ENCODE measurements at regions not wholly inside any gene's neighbourhood (a gene's known extent, or its start where the extent isn't known, plus 50 kb on each side); places are given as distances from the start of the nearest gene placed in this dataset.
"Not testable (repeated sequence)": the region's sequence is repeated elsewhere in the genome, so short reads cannot be mapped to it uniquely, and the experiment has no call there.

DNA sequence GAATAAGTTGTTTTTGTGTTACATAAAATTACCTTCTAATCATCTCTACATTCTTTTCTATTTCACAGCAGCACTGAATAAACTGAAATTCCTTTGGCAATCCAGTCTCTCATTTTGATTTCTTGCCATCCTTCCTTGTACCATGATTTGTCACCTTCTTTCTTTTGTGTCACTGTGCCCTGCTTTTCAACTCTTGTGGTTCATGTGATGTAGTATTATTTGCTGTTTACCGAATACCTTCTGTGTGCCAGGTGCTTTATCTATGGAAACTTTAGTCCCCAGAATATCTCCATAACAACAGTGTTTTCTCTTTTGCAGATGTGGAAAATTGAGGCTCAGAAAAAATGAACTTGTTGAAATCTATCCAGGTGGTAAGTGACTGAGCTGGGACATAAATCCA, 220.3 kb downstream of the STK31 start:
- no peak for DNase-seq (ENCODE audit: low read depth in 4 of 4, low spot score in 2 of 4)

DNA sequence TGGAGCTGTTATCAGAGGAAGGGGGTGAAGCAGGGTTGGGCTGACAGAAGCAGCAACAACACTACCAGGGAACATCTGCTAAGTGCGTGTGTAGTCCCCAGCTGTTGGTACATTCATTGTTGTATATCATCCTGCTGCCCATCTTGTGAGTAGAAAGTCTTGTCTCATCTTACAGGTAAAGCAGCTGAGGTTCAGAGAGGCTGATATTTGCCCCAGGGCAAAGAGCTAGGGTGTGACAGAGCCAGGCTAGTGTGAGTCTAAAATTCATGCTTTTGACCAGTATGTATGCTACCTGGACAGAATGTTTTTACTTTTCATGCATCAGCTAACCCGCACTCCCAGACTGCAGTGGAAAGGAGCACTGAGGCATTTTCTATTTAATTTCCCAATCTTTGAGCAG, 221.6 kb downstream of the STK31 start:
- no peak for DNase-seq (ENCODE audit: low read depth in 4 of 4, low spot score in 2 of 4)

- no peak for DNase-seq (ENCODE audit: low read depth in 4 of 4, low spot score in 2 of 4)
Measured at GRCh38 chr7:23938215-23938614, 228.2 kb downstream of the STK31 start.

- DNase-seq (ENCODE audit: low read depth in 4 of 4, low spot score in 2 of 4): no peak
Measured at GRCh38 chr7:23938937-23939552, 229.0 kb downstream of the STK31 start.

DNA sequence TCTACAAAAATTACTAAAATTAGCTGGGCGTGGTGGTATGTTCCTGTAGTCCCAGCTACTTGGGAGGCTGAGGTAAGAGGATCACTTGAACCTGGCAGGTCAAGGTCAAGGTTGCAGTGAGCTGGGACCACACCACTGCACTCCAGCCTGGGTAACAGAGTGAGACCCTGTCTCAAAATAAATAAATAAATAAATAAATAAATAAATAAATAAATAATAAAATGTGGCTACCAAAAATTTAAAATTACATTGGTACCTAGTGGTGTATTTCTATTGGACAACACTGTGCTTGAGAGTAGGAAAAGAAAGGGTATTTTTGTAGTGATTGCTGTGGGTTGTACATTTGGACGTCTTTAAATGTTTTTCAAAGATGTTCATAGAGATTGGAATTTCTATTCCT, 229.7 kb downstream of the STK31 start:
- DNase-seq (ENCODE audit: low read depth in 4 of 4, low spot score in 2 of 4): not testable (repeated sequence)

DNA sequence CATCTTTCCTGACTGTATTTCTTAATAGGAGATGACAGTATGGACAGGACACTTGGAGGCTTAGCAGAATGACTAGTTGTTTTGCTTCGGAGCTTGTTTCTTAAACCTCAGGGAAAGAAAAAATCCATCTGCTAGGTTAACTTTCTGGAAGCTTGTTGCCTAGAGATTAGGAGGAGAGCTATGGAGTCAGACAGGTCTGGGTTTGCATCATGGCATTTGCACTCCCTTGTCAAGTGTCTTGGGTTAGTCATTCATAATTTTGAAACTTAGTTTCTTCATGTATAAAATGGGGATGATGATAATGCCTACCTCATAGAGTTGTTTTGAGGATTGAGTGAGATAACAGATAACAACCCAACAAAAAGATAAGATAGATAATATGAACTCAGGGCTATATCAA, 231.5 kb downstream of the STK31 start:
- no peak for DNase-seq (ENCODE audit: low read depth in 4 of 4, low spot score in 2 of 4)

DNA sequence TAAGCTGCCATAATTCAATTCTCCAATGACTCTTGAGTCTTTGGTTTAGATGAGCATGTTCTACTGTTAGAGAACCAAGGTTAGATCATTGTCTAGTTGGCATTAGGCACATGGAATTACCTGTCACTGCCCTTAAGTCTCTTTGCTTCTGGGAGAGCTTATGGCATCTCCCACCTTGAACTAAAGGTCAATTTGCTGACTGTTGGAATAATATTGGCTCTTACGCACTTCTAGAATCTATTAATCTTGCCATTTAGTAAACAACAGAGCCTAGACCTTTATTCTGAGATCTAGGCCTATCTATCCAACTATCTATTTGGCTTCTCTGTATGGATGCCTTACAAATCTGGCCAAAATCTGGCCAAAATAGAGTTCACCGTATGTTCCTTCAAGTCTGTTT, 232.0 kb downstream of the STK31 start:
- DNase-seq (ENCODE audit: low read depth in 4 of 4, low spot score in 2 of 4): no peak

GRCh38 chr7:23944131-23944530, 234.1 kb downstream of the STK31 start:
- DNase-seq (ENCODE audit: low read depth in 4 of 4, low spot score in 2 of 4): no peak

- no peak for DNase-seq (ENCODE audit: low read depth in 4 of 4, low spot score in 2 of 4)
Measured at GRCh38 chr7:23945472-23945871, 235.5 kb downstream of the STK31 start.

GRCh38 chr7:23955145-23955544, 245.1 kb downstream of the STK31 start:
- DNase-seq (ENCODE audit: low read depth in 4 of 4, low spot score in 2 of 4): no peak

DNA sequence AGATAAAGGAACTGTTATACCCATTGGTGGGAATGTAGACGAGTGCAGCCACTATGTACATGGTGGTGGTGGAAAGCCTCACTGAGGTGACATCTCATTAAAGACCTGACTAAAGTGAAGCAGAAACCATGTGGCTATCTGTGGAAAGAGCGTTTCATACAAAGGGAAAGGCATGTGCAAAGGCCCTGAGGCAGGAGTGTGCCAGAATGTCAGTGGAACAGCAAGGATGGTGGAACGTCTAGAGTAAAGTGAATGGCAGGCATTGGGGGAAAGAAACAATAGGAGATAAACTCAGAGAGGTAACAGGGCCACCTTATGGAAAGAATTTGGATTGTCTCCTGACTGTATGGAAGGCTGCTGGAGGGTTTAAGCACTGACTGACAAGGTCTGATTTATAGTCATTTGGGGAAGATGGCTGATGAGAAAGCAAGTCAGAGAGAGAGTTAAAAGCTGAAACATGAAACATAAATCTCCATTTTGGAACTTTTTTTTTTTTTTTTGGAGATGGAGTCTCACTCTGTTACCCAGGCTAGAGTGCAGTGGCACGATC, 245.7 kb downstream of the STK31 start:
- no peak for DNase-seq (ENCODE audit: low read depth in 4 of 4, low spot score in 2 of 4)

DNA sequence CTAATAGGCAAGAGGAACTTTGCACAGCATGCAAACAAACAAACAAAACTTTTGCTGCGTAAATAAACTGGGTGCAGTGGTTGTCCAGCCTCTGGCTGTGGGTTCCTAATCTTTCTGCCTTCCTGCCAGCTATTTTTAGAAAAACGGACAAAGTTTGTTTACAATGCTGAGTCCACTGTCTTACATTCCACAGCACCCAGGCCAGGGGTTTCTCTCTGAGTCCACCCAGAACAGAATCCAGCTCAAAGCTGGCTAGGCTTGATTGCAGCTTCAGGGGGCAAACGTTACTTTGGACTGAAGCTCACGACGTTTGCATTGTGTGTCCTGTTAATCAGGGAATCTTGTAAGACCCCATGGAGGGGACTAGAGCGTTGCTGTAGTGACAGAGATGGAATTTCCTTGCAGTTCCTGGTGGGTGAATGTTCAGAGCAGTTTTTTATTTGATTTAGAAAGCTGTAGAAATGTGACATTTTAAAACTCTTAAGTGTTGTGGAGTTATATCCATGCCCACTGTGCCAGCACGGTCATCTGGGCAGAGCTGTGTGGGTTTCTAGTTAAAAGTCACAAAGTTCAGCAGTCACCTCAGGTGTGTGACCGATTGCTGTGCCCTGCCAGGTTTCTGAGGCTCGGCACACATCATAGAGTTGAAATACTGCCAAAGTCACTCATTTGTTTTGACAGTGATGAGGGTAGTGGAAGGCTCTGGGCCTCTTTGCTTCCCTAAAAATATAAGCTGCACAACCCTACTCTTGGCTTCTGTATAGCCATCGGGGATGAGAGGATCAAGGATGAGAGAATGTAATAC, 247.0 kb downstream of the STK31 start:
- no peak for DNase-seq (ENCODE audit: low read depth in 4 of 4, low spot score in 2 of 4)

DNA sequence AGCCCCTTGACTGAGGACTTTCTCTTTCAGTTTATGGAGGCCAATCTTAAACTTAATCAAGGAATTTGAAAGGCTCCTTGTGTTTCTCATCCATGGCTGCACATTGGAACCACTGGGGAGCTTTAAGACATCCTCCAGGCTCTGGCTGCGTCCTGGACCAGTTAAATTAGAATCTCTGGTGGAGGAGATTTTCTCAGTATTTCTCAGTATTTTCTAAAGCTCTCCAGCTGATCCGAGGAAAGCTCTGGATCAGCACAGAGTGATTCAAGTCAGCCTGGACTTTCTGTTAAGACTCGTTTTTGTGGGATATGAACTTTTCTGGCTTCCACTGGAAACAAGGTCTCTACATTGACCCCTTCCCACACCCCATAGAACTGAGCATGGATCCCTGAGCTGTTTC, 249.8 kb downstream of the STK31 start:
- DNase-seq (ENCODE audit: low read depth in 4 of 4, low spot score in 2 of 4): no peak

DNA sequence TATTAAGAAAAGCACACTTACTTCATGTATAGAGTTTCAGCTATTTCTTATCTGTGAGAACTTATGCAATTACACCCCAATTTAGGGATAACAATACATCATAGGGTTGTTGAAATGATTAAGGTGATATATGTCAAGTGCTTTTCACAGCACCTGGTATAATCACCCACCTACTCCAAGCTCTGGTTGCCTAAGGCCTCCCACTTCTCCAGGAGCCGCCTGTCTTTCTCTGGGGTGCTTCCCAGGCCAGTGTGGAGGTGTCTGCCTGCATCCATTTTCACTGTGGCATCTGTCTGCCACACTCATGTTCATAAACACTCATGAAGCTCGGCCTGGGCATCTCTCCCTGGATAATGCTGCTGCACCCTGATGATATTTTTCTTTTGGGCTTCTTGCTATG, 250.3 kb downstream of the STK31 start:
- DNase-seq (ENCODE audit: low read depth in 4 of 4, low spot score in 2 of 4): no peak

DNA sequence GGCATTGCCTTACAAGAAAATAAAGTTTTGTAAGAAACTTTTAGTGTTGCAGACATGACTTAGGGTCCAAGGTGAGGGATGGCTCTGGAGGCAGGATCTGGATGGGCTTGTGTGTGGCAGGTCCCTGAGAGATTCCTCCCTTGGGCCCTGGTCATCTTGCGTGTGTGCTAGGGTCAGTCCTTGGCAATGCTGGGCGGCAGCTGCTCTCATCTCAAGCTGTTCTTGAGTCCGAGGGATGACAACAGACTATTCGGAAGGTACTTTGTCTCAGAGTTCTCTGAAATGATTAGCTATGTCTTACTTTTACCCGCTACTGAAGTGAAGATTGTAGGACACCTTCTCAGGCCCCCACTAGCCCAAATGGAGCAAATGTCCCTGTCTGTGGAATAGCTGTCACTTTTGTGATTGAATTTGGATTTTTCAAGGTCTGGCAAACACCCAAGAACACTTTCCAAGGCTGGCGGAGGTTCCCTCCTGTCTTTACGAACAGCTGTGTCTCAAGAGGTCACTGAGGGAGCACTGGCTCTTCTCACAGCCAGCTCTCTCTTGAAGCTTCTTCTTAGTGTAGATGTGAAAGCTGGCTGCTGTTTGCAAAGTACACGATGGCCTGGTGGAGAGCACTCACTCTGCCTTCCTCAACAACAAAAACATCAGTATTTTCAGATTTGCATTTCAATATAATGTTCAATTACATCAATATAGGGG, 253.6 kb downstream of the STK31 start:
- DNase-seq (ENCODE audit: low read depth in 4 of 4, low spot score in 2 of 4): no peak

- no peak for DNase-seq (ENCODE audit: low read depth in 4 of 4, low spot score in 2 of 4)
Measured at GRCh38 chr7:23964715-23965114, 254.7 kb downstream of the STK31 start.

- no peak for DNase-seq (ENCODE audit: low read depth in 4 of 4, low spot score in 2 of 4)
Measured at GRCh38 chr7:23965296-23965695, 255.3 kb downstream of the STK31 start.

DNA sequence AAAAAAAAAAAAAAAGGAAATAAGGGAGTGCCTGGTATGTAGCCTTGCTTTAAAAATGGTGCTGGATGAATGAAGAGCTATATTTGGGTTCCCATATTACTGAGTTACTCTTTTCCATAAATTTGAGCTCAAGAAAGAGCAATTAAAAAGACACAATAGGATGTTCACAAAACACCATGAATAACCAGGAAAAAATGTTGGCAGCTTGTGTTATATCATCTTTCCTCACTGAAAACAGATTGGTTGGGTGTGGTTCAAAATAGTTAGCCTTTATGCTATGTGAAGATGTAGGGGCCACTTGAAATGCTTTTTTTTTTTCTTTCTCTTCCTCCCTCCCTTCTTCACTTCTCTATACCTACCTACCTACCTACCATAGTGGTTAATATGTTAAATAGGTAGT, 256.9 kb downstream of the STK31 start:
- DNase-seq (ENCODE audit: low read depth in 4 of 4, low spot score in 2 of 4): no peak

DNA sequence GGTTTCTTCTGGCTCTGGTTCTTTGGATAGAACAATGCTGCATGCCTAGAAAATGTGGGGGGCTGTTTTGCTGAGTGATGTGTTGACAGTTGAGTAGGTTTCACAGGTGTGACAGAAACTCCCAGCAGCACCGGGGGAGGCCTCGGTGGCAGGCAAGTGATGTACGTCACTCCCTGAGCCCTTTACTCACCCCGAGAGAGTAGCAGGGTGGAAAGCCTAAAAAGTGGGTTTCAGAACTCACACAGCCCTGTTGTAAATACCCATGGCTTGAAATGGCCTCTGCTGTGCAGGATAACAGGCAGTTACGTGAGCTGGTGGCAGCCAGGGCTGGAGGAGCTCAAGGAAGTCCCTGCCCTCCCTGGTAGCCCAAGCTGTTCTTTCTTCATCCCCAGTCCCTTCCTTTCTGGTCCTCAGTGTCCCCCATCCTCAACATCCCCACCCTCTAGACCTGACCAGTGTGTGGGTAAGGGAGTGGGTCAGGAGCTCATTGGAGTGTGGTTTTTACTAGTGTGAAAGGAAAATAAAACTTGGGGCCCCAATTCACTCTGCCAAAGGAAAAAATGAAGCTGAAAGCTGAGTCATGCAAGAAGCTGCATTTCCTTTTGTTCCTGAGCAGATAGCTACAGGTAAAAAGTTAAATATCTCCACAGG, 258.1 kb downstream of the STK31 start:
- no peak for DNase-seq (ENCODE audit: low read depth in 4 of 4, low spot score in 2 of 4)

- no peak for DNase-seq (ENCODE audit: low read depth in 4 of 4, low spot score in 2 of 4)
Measured at GRCh38 chr7:23968791-23969190, 258.8 kb downstream of the STK31 start.

DNA sequence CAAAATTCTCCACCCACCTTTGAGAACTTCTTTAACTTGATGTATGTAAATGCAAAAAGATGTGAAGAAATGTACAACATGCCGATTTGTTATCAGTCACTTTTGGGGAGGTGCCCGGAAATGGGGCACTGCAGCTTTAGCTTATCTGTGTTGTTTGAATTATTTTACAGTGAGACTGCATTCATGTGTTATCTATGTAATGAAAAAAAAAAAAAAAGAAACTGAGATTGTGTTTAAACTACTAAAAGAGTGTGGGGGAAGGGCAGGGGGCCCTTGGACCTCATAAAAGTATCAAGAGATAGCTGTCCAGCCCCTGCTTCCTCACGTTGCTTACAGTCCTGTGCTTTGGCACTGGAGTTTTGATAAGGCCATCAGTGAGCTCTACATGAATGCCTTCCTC, 259.4 kb downstream of the STK31 start:
- DNase-seq (ENCODE audit: low read depth in 4 of 4, low spot score in 2 of 4): no peak

All from left renal cortex interstitium (tissue), 4 donors.